ENCODE measurements at regions not wholly inside any gene's neighbourhood (a gene's known extent, or its start where the extent isn't known, plus 50 kb on each side); places are given as distances from the start of the nearest gene placed in this dataset.

DNA sequence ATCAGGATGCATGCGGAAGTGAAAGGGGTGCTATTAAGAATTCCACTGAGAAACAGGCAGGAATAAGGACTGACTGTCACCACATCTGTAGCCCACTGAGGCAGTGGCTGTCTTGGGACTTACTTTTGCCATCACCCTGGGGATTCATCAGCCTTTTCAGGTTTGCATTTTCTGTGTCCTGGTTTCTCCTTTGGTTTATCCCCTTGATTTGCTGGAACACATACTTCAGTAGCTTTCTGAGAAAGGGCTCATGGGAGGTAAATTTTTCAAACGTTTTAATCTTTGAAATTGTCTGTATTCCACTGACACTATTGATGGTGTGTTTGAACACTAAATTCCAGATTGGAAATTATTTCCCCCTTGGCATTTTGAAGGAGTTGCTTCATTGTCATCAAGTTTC is 80.2 kb upstream of the ACTRT2 start:
- TF ChIP-seq, protein P1, sequence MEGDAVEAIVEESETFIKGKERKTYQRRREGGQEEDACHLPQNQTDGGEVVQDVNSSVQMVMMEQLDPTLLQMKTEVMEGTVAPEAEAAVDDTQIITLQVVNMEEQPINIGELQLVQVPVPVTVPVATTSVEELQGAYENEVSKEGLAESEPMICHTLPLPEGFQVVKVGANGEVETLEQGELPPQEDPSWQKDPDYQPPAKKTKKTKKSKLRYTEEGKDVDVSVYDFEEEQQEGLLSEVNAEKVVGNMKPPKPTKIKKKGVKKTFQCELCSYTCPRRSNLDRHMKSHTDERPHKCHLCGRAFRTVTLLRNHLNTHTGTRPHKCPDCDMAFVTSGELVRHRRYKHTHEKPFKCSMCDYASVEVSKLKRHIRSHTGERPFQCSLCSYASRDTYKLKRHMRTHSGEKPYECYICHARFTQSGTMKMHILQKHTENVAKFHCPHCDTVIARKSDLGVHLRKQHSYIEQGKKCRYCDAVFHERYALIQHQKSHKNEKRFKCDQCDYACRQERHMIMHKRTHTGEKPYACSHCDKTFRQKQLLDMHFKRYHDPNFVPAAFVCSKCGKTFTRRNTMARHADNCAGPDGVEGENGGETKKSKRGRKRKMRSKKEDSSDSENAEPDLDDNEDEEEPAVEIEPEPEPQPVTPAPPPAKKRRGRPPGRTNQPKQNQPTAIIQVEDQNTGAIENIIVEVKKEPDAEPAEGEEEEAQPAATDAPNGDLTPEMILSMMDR (IDR thresholded peaks at IDR 0.05; ENCODE audit: insufficient read depth, low read length, poor library complexity, severe bottlenecking): no peak
- TF ChIP-seq EZH2phosphoT487 (conservative IDR thresholded peaks at IDR 0.05; ENCODE audit: low read length): no peak

Measured in SU-DHL-6 (cell line).